DMS53 treated with DMSO at 0.1 percent for 48 hours (cell line): ENCODE measurements at regions not wholly inside any gene's neighbourhood (a gene's known extent, or its start where the extent isn't known, plus 50 kb on each side); places are given as distances from the start of the nearest gene placed in this dataset.
"Not testable (repeated sequence)": the region's sequence is repeated elsewhere in the genome, so short reads cannot be mapped to it uniquely, and the experiment has no call there.

Source experiments
- DNase-seq: peaks from one replicate; lab custom pipeline; 2025; ENCODE audit not compliant: unreplicated experiment; lab: John Stamatoyannopoulos, UW

DNA sequence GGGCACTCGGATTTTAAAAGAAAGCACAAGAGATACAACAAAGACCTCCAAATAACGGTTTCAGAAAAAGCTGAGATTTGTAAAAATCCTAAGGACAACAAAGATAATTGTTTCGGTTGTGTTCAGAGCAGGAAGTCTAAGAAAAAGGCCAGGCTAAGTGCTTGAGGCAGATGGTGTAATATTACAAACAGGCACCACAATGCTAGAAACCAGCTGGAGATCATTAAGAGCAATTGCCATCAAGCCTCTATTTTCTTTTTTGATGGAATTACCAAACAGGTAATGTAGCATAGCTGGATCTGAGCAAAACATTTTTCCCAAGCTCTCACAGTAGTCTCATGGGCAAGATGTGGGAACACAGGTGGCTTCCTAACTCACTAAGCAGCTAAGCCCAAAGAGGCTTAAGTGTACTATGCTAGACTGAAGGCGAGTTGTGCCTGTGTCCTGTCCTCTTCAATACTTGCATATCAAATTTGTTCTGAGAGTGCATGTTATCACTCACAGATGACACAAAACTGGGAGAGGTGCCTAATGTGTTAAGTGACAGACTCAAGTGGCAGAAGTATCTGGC is 161.6 kb downstream of the GLUL start:
- peak; percentile 56 for DNase-seq

DNA sequence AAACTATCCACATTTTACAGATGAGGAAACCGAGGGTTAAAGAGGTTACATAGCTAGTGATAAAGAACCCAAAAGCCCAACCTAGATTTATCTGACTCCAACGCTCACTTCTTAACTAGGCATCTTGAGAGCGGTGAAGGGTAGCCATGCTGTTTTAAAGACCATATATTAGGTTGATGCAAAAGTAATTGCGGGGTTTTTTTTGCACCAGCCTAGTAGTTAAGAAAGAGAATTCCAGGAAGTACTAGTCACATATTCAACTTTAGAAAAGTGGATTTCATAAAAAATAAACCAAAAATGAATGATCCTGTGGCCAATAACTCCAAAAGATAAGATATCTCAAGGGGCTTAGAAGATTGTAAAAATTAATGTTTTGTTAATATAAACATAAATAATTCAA is 162.1 kb downstream of the GLUL start:
- DNase-seq = no peak

DNA sequence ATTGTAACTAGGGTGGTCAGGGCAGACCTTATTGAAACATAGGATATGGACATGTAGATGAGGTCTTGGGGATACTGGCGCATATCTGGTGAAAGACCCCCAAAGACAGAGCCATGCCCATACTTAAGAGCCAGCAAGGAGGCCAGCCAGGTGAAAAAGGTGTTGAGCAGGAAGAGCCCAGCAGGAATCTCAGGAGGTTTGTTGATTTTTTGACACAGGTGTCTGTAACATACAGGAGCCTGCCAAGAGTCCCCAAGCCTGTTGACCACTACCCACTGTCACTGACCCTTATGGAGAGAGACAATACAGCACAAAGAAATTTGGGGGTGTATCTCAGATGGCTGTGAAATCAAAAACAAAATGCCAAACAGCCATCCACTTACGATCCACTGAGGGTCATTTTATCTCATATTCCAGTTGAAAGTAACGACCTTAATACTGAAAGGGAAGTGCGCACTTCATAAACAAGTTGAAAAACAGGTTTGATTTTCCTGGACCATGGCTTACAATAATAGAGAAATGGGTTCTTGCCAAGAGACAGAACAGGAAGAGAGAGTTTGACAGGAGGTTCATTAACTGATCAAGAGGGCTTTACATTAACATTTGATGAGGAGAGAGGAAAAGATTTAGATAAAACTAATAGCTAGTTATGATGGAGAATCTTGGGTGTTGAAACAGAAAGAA is 163.6 kb downstream of the GLUL start:
- peak; percentile 94 for DNase-seq

DNA sequence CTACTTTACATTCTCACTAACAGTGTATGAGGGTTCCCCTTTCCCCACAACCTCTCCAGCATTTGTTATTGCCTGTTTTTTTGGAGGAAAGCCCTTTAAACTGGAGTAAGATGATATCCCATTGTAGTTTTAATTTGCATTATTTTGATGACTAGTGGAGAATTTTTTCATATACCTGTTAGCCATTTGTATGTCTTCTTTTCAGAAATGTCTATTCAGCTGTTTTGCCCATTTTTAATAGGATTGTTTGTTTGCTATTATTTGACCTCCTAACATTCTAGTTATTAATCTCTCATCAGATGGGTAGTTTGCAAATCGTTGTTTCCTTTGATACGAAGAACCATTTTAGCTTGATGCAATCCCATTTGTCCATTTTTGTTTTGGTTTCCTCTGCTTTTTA is 165.0 kb downstream of the GLUL start:
- DNase-seq = no peak

DNA sequence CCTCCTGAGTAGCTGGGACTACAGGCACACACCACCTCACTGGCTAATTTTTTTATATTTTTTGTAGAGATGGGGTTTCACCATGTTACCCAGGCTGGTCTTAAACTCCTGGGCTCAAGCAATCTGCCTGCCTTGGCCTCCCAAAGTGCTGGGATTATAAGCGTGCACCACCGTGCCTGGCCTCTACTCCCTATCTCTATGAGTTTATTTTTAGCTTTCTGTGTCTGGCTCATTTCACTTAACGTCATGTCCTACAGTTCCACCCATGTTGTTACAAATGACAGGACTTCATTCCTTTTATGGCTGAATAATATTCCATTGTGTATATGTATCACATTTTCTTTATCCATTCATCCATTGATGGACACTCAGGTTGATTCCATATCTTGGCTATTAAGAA is 164.2 kb upstream of the ZNF648 start:
- not testable (repeated sequence) for DNase-seq

DNA sequence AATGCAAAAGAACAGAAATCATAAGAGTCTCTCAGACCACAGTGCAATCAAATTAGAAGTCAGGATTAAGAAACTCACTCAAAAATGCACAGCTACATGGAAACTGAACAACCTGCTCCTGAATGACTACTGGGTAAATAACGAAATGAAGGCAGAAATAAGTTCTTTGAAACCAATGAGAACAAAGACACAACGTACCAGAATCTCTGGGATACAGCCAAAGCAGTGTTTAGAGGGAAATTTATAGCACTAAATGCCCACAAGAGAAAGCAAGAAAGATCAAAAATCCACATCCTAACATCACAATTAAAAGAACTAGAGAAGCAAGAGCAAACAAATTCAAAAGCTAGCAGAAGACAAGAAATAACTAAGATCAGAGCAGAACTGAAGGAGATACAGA is 160.5 kb upstream of the ZNF648 start:
- DNase-seq = not testable (repeated sequence)

DNA sequence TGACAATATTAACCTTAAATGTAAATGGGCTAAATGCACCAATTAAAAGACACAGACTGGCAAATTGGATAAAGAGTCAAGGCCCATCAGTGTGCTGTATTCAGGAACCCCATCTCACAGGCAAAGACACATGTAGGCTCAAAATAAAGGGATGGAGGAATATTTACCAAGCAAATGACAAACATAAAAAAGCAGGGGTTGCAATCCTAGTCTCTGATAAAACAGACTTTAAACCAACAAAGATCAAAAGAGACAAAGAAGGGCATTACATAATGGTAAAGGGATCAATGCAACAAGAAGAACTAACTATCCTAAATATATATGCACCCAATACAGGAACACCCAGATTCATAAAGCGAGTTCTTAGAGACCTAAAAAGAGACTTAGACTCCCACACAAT is 159.9 kb upstream of the ZNF648 start:
- DNase-seq = not testable (repeated sequence)

DNA sequence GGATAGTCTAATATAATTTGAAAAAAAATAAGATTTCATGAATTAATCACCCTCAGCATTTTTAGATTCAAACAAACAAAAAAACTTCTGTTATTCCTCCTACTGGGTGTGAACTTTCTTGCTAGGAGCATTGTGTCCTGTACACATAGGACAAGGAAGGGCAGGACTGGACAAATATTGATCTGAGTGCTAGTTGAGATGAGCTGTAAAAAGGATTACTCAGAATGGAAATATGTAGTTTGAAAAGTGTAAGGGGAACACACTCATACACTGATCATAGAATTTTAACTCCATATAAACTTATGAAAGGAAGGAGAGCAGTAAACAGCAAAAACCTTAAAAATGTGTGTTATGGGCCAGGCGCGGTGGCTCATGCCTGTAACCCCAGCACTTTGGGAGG is 156.5 kb upstream of the ZNF648 start:
- no peak for DNase-seq

DNA sequence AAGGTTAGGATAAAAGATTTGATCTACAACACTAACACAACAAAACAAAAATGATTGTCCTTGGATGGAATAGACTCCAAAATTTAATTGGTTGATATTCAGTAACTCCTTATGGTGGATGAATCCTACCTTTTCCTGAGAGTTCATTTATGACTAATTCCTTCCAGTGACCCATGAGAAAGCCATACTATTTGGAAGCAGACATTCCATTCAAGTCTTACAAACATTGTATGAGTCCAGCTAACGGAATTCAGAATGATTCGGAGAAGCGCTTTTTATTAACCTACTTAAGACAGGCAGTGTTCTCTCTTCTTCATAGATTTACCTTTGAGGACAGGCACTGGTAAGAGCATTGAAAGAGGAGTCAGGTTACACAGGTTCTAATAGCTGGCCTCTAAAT is 155.6 kb upstream of the ZNF648 start:
- no peak for DNase-seq

DNA sequence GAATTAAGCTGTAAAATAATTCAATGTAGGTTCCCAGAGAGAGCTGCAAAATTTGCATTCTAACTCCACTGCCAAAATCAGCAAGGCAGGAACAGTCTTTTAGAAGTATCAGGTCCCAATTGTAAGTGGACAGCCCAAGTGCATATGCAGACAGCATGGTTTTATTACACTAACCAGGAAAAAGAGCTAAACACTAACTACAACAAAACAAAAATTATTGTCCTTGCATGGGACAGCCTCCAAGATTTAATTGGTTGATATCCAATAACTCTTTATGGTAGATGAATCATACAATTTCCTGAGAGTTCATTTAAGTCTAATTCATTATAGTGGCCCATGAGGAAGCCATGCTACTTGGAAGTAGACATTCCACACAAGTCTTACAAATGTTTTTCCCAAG is 154.3 kb upstream of the ZNF648 start:
- no peak for DNase-seq

DNA sequence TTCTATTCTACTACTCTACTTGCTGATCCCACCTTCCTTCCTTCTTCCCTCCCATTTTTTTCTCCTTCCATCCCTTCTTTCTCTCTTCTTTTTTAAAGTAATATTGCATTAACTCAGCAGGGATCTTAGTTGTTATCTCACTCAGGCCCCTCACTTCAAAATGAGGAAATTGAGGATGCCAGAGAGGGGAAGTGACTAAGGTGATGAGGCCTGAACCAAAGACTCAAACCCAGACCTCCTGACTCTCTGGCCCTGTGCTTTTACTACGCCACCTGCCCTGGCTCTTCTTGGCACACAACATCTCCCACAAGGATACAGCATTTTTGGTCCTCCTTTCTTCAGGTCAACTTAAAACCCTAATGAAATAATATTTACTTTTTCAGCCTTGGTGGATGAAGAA is 151.7 kb upstream of the ZNF648 start:
- no peak for DNase-seq

DNA sequence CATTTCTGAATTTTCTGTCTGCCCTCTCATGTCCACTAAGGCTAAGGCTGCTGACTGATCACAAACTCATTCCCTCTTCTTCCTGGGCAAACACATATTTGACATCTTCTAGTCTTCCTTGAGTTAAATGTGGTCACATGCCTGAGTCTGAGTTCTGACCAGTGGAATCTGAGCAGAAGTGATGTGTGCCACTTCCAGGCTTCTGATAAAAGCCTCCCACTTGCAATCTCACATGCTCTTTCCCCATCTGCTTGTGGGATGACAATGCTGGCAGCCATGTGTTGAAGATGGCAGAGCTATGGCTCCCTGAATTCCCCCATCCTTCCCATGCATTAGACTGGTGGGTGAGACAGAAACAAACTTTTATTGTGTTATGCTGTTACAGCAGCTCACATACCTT is 149.9 kb upstream of the ZNF648 start:
- no peak for DNase-seq

DNA sequence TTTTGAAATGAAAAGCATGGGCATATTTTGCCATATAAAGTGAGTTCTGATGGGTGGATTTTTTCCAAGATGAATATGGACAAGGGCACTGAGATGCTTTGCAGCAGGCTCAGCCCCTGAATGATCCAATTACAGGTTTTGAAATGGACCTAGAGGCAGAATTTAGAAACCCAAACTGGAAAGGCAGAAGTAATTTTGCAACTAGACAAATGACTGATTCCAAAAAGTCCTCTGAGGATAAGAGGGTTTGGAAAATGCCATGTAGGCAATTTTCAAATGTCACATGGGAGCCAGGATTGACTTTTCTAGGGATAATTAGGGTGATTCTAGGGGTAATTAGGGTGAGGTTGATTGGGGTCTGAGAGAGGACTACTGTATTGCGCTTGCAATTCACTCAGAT is 148.9 kb upstream of the ZNF648 start:
- DNase-seq = no peak

DNA sequence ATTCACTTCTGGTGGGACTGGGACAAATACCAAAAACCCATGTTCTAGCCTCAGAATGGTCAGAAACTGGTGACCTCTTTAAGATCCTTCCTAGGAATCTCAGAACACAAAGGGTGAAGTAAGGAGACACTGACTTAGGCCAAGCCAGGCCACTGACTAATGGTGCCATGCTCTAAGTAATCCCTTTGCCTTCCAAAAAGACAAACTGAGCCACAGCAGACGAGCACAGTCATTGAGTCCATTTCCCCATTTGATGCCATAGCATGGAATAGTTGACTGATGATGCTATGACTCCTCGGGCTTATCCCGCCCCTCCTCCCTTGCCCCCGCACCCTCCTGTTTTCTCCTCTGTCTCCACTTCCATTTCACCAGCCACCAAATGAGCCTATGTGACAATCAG is 145.8 kb upstream of the ZNF648 start:
- no peak for DNase-seq

DNA sequence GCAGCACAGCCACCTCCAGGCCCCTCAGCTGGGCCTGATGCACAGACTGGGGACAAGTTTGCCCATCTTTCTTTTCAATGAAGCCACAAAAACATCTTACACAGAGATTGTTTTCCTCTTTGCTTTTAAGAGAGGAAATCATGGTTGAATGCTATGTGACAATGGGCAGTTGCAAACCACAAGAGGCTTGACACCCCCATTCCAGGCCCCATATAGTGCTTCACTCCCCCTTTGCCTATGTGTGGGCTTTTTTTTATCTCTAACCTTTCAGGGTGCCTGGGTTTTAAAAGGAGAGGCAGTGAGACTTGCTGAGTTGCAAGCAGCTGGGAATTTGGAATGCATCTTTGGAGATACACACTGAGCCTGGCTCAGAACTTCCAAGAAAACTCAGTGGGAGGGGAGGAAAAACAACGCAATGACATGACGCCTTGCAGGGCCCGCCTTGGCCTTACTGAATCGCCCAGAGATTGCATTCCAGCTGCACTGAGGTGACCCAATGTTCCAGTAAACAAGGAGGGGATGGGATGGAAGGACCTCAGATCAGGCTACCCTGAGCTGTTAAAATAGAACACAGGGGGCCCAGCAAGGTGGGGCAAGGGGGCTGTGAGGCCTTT is 145.2 kb upstream of the ZNF648 start:
- DNase-seq = no peak

DNA sequence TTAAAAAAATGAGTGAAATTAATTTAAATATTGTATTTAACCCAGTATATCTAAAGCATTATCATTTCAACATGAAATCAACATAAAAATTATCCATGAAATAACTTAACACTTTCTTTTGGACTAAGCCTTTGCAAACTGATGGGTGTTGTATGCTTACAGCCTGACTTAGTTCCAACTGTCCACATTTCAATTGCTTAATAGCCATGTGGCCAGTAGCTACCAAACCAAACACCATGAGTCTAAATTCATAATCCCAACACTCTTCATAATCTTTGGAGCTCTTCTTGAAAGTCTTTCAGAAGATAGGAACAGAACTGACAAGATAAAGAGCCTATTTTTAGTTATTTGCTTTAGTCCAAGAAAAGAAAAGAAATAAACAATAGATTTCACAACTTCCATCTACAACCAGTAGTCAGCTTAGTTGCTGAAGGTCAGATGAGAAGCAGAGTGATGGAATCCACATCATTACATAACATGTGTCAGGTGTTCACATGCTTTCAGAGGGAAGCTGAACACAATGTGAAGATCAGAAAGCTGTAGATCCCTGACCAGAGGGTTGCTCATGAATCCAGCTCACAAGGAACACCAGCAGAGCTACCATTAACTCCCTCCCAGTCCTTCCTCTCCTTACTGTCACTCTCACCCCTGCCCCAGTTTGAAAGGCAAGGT is 144.0 kb upstream of the ZNF648 start:
- DNase-seq = no peak

DNA sequence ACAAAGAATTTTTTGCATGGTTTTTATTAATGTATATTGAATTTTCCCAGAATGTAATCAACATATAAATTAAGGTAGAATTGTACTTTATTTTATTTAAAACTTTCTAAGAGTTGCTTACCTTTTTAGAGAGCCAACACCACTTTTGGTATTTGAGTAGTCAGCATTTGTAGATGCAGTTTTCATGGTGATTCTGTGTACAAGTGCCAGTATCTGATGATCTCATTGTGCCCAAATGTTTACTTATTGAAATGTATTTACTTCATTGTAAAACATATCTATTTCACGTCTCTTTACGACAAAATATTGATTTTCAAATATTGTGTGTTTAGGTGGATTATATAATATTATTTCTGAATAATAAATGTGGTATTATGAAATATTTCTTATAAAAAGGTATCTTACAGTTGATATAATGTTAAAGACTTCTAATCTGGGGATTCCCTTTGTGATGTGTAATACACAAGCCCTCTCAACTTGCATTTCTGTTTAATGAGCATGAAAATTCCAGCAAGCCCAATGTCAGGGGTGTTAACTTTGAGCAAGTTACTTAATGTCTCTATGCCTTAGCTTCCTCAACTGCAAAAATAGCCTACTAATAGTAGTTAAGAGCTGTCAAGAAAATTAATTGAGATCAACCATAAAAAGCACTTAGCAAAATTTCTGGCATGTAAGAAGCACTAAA is 141.8 kb upstream of the ZNF648 start:
- no peak for DNase-seq

DNA sequence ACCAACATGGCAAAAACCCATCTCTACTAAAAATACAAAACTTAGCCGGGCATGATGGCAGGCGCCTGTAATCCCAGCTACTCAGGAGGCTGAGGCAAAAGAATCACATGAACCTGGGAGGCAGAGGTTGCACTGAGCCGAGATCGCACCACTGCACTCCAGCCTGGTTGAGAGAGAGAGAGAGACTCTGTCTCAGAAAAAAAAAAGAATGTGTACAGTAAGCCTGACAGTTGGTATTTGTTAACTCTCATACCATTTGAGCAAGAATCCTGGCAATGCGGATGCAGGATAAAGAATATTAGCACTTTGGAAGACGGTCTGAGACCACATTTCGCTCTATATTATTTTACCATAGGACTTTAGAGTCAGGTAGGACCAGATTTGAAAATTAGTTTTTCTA is 140.0 kb upstream of the ZNF648 start:
- not testable (repeated sequence) for DNase-seq

DNA sequence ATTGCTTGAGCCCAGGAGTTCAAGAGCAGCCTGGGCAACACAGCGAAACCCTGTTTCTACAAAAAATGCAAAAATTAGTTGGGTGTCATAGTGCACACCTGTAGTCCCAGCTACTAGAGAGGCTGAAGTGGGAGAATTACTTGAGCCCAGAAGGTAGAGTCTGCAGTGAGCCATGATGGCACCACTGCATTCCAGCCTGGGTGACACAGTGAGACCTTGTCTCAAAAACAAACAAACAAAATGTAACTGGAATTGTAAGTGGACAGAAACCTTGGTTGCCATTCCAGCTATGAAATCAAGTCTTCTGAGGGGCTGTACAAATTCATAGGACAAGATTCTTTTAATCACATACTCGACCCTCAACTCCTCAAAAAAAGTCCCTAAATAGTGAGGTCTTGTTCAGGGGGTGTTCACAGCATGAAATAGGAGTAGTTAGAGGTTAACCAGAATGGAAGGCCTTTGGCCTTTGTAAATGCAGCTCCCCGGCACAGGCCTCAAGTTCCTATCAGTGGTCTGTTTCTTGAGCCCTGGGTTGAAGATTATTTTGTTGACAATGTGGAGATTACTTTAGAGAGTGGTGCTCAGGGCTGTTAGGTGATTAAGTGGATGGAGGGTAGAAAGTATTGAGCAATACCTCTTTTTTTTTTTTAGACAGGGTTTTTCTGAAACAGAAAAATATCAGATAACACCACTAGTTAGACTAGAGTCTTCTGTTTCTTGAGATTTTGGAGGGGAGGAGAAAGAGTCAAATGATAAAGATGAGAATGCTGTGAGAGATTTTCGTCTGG is 138.7 kb upstream of the ZNF648 start:
- no peak for DNase-seq

DNA sequence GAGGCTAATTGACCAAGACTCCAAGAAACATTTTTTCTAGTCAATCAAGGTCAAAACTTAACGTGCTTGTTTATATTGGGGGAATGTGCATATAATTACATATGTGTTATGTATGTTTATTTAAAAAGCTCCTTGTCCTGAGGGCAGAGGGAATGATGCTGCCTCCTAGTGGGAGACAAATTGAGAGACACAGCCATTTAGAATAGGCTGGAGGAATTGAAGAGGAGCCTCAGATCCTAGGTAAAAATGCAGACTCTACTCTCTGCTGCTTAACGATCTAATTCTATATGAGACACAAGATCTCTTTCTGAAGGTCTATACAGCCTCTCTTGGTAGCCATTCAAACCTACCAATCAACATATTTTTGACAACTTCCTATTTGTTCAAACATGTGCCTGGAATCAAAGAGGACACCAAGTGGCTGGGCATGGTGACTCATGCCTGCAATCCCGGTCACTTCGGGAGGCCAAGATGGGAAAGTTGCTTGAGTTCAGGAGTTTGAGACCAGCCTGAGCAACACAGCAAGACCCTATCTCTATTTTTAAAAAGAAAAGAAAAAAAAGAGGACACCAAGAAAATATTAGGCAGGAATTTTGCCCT is 136.6 kb upstream of the ZNF648 start:
- peak; percentile 17 for DNase-seq
